ENCODE measurements at regions not wholly inside any gene's neighbourhood (a gene's known extent, or its start where the extent isn't known, plus 50 kb on each side); places are given as distances from the start of the nearest gene placed in this dataset.

GRCh38 chr4:38281371-38282071 lies 321.3 kb downstream of the PTTG2 start:
- peak overlapping the region; percentile 9 to 37 for H3K27ac ChIP-seq
- TF ChIP-seq CTCF (IDR thresholded peaks at IDR 0.05): no peak
- ATAC-seq (ENCODE audit: insufficient number of reproducible peaks, low FRiP score, low read depth): no peak

GRCh38 chr4:38283724-38284123 lies 323.5 kb downstream of the PTTG2 start:
- Histone ChIP-seq H3K27ac (no peak overlapping the region), H3K27me3 (replicated peaks; ENCODE audit: insufficient read depth) (no peaks in the 10 kb centered on the region), H3K9me3 (no peaks in the 10 kb centered on the region), H3K4me1 (ENCODE audit: control insufficient read depth in 1 of 2, low read depth in 2 of 2) (peaks cover 6 to 30% of the 10 kb centered on the region in 2 donors), H3K36me3 (no peaks in the 10 kb centered on the region), H3K4me3 (no peak overlapping the region)
- ATAC-seq (ENCODE audit: insufficient number of reproducible peaks, low FRiP score, low read depth) (no peak), DNase-seq (ENCODE audit: low spot score) (no peak)
- TF ChIP-seq CTCF (IDR thresholded peaks at IDR 0.05): no peak

More at GRCh38 chr4:38281371-38282071, 321.3 kb downstream of the PTTG2 start:
- Histone ChIP-seq H3K9me3 (no peaks in the 10 kb centered on the region), H3K4me3 (no peak overlapping the region), H3K4me1 (ENCODE audit: control insufficient read depth in 1 of 2, low read depth in 2 of 2) (peaks cover 6 to 30% of the 10 kb centered on the region in 2 donors), H3K27me3 (replicated peaks; ENCODE audit: insufficient read depth) (no peaks in the 10 kb centered on the region), H3K36me3 (no peaks in the 10 kb centered on the region)
- no peak for DNase-seq (ENCODE audit: low spot score)

- DNase-seq (ENCODE audit: low spot score) (no peak), ATAC-seq (ENCODE audit: insufficient number of reproducible peaks, low FRiP score, low read depth) (no peak)
- H3K9me3 ChIP-seq: no peaks in the 10 kb centered on the region
- no peaks in the 10 kb centered on the region for H3K27me3 ChIP-seq (replicated peaks; ENCODE audit: insufficient read depth)
- peaks cover 6 to 27% of the 10 kb centered on the region in 2 donors for H3K4me1 ChIP-seq (ENCODE audit: control insufficient read depth in 1 of 2, low read depth in 2 of 2)
- no peak overlapping the region for H3K27ac ChIP-seq
- TF ChIP-seq CTCF (IDR thresholded peaks at IDR 0.05): no peak
- H3K36me3 ChIP-seq: no peaks in the 10 kb centered on the region
- H3K4me3 ChIP-seq: no peak overlapping the region
Observed at GRCh38 chr4:38284294-38285030, 324.3 kb downstream of the PTTG2 start.

- Histone ChIP-seq H3K27ac (no peak overlapping the region), H3K9me3 (no peaks in the 10 kb centered on the region), H3K4me3 (no peak overlapping the region), H3K27me3 (replicated peaks; ENCODE audit: insufficient read depth) (no peaks in the 10 kb centered on the region), H3K36me3 (no peaks in the 10 kb centered on the region), H3K4me1 (ENCODE audit: control insufficient read depth in 1 of 2, low read depth in 2 of 2) (no peaks in the 10 kb centered on the region)
- no peak for ATAC-seq (ENCODE audit: insufficient number of reproducible peaks, low FRiP score, low read depth)
- TF ChIP-seq CTCF (IDR thresholded peaks at IDR 0.05): no peak
- DNase-seq (ENCODE audit: low spot score): no peak
Observed at GRCh38 chr4:38287101-38287851, 327.1 kb downstream of the PTTG2 start.

GRCh38 chr4:38289553-38289952 lies 329.4 kb downstream of the PTTG2 start:
- H3K9me3 ChIP-seq: peaks cover 8% of the 10 kb centered on the region
- TF ChIP-seq CTCF (IDR thresholded peaks at IDR 0.05): no peak
- H3K27ac ChIP-seq: no peak overlapping the region
- no peaks in the 10 kb centered on the region for H3K27me3 ChIP-seq (replicated peaks; ENCODE audit: insufficient read depth)
- no peaks in the 10 kb centered on the region for H3K4me1 ChIP-seq (ENCODE audit: control insufficient read depth in 1 of 2, low read depth in 2 of 2)
- DNase-seq (ENCODE audit: low spot score) (no peak), ATAC-seq (ENCODE audit: insufficient number of reproducible peaks, low FRiP score, low read depth) (no peak)
- H3K36me3 ChIP-seq: no peaks in the 10 kb centered on the region
- no peak overlapping the region for H3K4me3 ChIP-seq
